Heart left ventricle (tissue), 13 donors: ENCODE measurements at regions not wholly inside any gene's neighbourhood (a gene's known extent, or its start where the extent isn't known, plus 50 kb on each side); places are given as distances from the start of the nearest gene placed in this dataset.
"Not testable (repeated sequence)": the region's sequence is repeated elsewhere in the genome, so short reads cannot be mapped to it uniquely, and the experiment has no call there.

Experiments
- POLR2A ChIP-seq, 2 donors: fragments of 450-650 bp; IDR thresholded peaks; one replicate each; pipeline ENCODE4 v1.6.1; 2017; ENCODE audit warnings: antibody characterized with exemption in 2 of 2, mild to moderate bottlenecking in 2 of 2, moderate library complexity in 2 of 2
- TF ChIP-seq, protein P1 (sequence below), 12 donors: fragments of 200-600 bp; sonication (generic) in 4 of 12; IDR thresholded peaks; one replicate each; pipeline versions ENCODE4 v1.5.0 to v1.8.0; 2018 to 2022; ENCODE audit warnings: antibody characterized with exemption in 12 of 12, mild to moderate bottlenecking in 5 of 12
- donor health status: ischemic (EF 13 %, LVEDD 7.1; RV severe dilation, severe dysfunction).
- donor health status: DM: no; HTN: yes; CAD: no.
- donor health status: DM: no; HTN: no; CAD: no.
- donor health status: ischemic (EF 25% LVEDD 6.9; RV normal size, moderate dysfunction).
- donor health status: ischemic (EF 25% LVEDD 5.7; RV mildly dilated, moderate dysfunction).
- donor health status: ischemic (EF 35%, LVEDD 5.7; RV mildly dilated, moderate dysfunction).
- donor health status: nonischemic (EF 11% LVEDD 7.7; RV severe dilation, severe dysfunction).
- donor health status: DM: yes; HTN: yes; CAD: no.
- donor health status: PGD.
- donor health status: ischemic (EF 29% LVEDD 5.4; RV normal size, mild dysfunction).
- donor health status: nonischemic (EF 23%, LVEDD 6.1; RV moderate dilation, normal function).

DNA sequence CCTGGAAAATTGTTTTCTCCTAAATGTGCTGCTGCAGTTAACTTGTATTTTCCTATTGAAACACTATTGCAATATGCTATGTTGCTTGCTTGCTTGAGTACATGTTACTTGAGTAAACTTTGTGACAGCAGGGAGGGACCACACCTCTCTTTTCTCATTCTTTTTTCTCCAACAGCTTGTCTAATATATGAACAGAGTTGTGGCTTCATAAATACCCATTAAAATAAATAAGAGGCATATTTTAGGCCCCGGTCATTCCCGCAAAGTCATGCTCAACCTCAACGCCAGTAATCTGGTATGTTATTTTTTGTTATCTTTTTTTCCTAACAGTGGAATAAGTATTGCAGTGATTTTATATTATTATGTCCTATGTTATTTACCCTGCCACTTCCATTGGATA is 2408.6 kb downstream of the ARAP2 start:
- TF ChIP-seq, protein P1, sequence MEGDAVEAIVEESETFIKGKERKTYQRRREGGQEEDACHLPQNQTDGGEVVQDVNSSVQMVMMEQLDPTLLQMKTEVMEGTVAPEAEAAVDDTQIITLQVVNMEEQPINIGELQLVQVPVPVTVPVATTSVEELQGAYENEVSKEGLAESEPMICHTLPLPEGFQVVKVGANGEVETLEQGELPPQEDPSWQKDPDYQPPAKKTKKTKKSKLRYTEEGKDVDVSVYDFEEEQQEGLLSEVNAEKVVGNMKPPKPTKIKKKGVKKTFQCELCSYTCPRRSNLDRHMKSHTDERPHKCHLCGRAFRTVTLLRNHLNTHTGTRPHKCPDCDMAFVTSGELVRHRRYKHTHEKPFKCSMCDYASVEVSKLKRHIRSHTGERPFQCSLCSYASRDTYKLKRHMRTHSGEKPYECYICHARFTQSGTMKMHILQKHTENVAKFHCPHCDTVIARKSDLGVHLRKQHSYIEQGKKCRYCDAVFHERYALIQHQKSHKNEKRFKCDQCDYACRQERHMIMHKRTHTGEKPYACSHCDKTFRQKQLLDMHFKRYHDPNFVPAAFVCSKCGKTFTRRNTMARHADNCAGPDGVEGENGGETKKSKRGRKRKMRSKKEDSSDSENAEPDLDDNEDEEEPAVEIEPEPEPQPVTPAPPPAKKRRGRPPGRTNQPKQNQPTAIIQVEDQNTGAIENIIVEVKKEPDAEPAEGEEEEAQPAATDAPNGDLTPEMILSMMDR (IDR thresholded peaks at IDR 0.05), result not testable (repeated sequence)
- not testable (repeated sequence) for TF ChIP-seq POLR2A (IDR thresholded peaks at IDR 0.05)
